ENCODE measurements at regions not wholly inside any gene's neighbourhood (a gene's known extent, or its start where the extent isn't known, plus 50 kb on each side); places are given as distances from the start of the nearest gene placed in this dataset.
A peak's percentile ranks its signal among the peaks of the same experiment; 100 is the strongest.

DNA sequence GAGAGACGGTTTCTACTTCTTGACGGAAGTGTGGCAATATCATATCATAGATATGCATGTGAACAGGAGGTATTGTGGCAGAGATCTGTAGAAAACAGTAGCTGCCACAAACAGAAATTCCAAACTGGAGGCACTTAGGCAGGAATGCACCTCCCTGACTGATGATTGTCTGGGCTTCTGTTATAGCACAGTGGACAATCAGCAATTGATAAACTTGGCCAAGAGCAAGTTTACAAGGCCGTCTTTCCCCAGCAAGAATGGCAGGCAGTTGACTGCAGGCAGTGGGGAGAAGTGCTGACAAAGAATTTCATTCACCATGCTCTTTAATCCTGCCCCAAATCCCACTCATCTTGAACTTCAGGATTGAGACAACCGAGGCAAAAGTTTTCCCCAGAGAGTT is 114.4 kb upstream of the STOX2 start:
- Mint-ChIP-seq H3K4me3 (no peak overlapping the region), H3K9me3 (peaks cover 10% of the 10 kb centered on the region), H3K27me3 (peaks cover 39% of the 10 kb centered on the region), H3K4me1 (ENCODE audit: low read depth) (no peaks in the 10 kb centered on the region), H3K36me3 (ENCODE audit: low read depth) (no peaks in the 10 kb centered on the region), H3K27ac (no peak overlapping the region)
- ChIA-PET CTCF (no interaction called here), POLR2A (no interaction called here)
- ATAC-seq (no peak), DNase-seq (no peak)
- intact Hi-C loops (cut with micrococcal nuclease): no loop called here
- TF ChIP-seq, protein P1, sequence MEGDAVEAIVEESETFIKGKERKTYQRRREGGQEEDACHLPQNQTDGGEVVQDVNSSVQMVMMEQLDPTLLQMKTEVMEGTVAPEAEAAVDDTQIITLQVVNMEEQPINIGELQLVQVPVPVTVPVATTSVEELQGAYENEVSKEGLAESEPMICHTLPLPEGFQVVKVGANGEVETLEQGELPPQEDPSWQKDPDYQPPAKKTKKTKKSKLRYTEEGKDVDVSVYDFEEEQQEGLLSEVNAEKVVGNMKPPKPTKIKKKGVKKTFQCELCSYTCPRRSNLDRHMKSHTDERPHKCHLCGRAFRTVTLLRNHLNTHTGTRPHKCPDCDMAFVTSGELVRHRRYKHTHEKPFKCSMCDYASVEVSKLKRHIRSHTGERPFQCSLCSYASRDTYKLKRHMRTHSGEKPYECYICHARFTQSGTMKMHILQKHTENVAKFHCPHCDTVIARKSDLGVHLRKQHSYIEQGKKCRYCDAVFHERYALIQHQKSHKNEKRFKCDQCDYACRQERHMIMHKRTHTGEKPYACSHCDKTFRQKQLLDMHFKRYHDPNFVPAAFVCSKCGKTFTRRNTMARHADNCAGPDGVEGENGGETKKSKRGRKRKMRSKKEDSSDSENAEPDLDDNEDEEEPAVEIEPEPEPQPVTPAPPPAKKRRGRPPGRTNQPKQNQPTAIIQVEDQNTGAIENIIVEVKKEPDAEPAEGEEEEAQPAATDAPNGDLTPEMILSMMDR (IDR thresholded peaks at IDR 0.05): no peak

DNA sequence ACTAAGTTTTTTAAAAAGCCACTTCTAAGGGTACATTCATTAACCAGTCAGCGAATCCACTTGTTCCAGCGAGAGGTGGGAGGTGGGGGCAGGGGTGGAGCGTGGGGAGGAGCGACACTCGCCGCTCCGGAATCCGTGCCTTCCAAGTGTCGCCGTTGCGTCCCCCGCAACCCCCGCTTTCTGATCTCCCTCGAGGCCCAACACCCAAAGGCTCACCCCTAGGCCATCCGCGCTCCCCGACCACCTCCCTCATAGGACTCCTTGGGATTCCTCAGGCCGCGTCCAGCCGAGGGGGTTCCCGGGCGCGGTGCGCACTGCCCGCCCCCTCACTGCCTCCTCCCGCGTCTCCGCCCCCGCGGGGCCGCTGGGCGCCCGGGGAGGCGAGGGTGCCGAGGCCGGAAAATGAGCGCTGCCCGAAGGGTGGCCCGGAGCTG is 108.1 kb upstream of the STOX2 start:
- POLR2A ChIA-PET: no interaction called here
- intact Hi-C loops (cut with micrococcal nuclease): no loop called here
- TF ChIP-seq, protein P1 (IDR thresholded peaks at IDR 0.05): no peak
- peak overlapping the region; percentile 39 for H3K4me3 Mint-ChIP-seq
- no peak overlapping the region for H3K27ac Mint-ChIP-seq
- CTCF ChIA-PET: no interaction called here
- H3K4me1 Mint-ChIP-seq (ENCODE audit: low read depth): peaks cover 12% of the 10 kb centered on the region
- H3K27me3 Mint-ChIP-seq: peaks cover 54% of the 10 kb centered on the region
- ATAC-seq (no peak), DNase-seq (no peak)
- H3K36me3 Mint-ChIP-seq (ENCODE audit: low read depth): no peaks in the 10 kb centered on the region
- H3K9me3 Mint-ChIP-seq: peaks cover 10% of the 10 kb centered on the region

DNA sequence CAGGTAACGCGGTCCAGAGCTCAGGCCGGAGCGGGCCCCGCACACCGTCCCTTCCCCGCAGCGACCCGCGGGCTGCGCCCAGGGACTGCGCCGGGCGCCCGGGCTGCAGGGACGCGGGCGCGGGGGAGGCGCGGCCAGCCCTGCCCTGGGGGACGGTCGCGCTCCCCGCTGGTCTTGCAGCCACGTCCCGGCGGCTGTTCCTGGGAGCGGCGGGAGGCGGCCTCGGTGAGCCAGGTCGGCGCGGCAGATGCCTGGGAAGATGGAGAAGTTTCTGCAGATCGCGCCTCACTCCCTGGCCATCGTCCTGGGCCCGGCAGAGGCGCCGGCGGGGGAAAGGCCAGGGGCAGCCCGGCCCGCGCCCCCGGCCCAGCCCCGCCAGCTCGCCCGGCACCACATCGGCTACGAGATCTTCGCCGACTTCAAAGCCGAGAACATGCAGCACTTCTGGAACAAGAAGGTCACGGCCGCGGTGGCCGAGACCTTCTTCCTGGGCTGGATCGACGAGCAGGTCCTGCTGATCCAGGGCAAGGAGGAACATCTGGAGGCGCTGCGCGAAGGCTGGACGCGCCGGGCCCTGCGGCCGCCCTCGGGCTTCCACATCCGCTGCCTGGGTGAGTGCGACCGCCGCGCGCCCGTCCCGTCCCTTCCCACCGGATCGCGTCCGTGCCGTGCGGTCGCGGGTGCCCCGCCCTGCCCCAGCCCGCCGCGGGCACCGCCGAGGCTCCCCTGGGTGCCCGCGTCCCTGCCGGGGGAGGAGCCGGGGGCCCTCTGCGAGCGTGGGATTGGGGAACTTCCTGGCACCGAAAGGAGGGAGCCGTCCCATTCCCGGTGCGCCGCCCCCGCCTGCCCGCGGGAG is 107.4 kb upstream of the STOX2 start:
- Mint-ChIP-seq H3K4me3 (no peak overlapping the region), H3K36me3 (ENCODE audit: low read depth) (no peaks in the 10 kb centered on the region), H3K27ac (no peak overlapping the region), H3K4me1 (ENCODE audit: low read depth) (peaks cover 12% of the 10 kb centered on the region), H3K27me3 (peaks cover 55% of the 10 kb centered on the region), H3K9me3 (peaks cover 10% of the 10 kb centered on the region)
- TF ChIP-seq, protein P1 (IDR thresholded peaks at IDR 0.05): no peak
- peak; percentile 56 for ATAC-seq
- DNase-seq: peak; percentile 29
- ChIA-PET CTCF (no interaction called here), POLR2A (no interaction called here)
- intact Hi-C loops (cut with micrococcal nuclease): no loop called here

DNA sequence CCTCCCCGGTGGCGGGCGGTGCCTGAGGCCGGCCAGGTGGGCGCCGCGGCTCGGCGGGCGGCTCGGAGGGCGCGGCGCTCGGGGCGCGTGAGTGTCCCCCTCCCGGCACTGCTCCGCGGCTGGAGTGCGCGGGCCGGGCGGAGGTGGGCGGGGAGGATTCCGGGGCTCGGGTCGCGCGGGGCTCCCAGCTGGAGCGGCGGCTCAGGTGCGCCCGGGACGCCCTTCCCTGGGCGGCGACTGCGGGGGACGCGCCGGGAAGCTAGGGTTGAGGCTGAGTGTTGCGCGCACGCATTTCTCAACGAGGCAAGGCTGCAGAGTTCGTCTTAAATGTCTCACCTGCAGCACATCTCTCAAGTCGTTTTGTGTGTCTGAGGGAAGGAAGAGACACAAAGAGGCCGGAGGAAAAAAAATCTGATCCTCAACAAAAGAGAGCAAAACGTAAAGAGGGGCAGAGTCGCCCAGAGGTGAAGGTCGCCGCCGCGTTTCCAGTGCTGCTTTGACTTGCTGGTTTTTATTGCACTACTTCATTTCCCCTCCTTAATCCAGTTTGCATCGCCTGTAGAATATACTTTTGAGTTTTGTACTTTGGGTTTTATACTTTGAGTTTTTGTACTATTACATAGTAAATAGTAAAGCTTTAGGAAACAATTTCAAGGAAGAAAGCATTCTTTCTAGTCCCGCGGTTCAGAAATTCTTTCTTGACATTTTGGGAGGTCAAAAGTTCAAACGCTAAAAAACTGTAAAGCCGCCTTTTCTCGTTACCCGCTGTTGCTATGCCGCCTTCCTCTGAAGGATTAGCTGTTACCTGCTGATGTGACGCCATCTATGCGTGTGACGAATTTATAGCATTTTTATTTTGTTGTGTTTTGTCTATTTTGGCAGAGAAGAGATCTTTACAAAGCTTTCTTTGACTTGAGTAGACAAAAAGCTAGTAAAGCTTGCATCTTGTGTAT is 106.5 kb upstream of the STOX2 start:
- Mint-ChIP-seq H3K4me1 (ENCODE audit: low read depth) (peaks cover 12% of the 10 kb centered on the region), H3K27ac (no peak overlapping the region), H3K27me3 (peaks cover 55% of the 10 kb centered on the region), H3K36me3 (ENCODE audit: low read depth) (no peaks in the 10 kb centered on the region), H3K4me3 (peak overlapping the region; percentile 54), H3K9me3 (peaks cover 7% of the 10 kb centered on the region)
- peak; percentile 30 for DNase-seq
- ATAC-seq: peak; percentile 65
- TF ChIP-seq, protein P1 (IDR thresholded peaks at IDR 0.05): no peak
- POLR2A ChIA-PET: no interaction called here
- CTCF ChIA-PET: interaction anchor here (0.9 kb wide), 1 partner anchor 24 kb away, joined by 3 read pairs; no protein-coding TSS in a partner anchor
- intact Hi-C loops (cut with micrococcal nuclease): no loop called here
